ENCODE measurements at regions not wholly inside any gene's neighbourhood (a gene's known extent, or its start where the extent isn't known, plus 50 kb on each side); places are given as distances from the start of the nearest gene placed in this dataset.

GRCh38 chr16:6593799-6594198 is 738.8 kb upstream of the RBFOX1 start:
- DNase-seq (no peak), ATAC-seq (no peak)
- Mint-ChIP-seq H3K27me3 (peaks cover 0 to 5% (median 0%) of the 10 kb centered on the region in 5 donors), H3K4me3 (no peak overlapping the region), H3K4me1 (no peaks in the 10 kb centered on the region), H3K36me3 (no peaks in the 10 kb centered on the region), H3K27ac (no peak overlapping the region), H3K9me3 (peaks cover 0 to 8% (median 5%) of the 10 kb centered on the region in 9 donors)
- POLR2A ChIA-PET = no interaction called here

GRCh38 chr16:6576606-6577005 is 756.0 kb upstream of the RBFOX1 start:
- H3K4me1 Mint-ChIP-seq = no peaks in the 10 kb centered on the region
- peaks cover 0 to 5% (median 0%) of the 10 kb centered on the region in 3 donors for H3K36me3 Mint-ChIP-seq
- H3K4me3 Mint-ChIP-seq = no peak overlapping the region
- no peaks in the 10 kb centered on the region for H3K27me3 Mint-ChIP-seq
- no peak for DNase-seq
- peaks cover 0 to 11% (median 6%) of the 10 kb centered on the region in 9 donors for H3K9me3 Mint-ChIP-seq
- H3K27ac Mint-ChIP-seq = peak overlapping the region in 1 of 10 donors; percentile 2
- ATAC-seq = no peak
- POLR2A ChIA-PET = no interaction called here

GRCh38 chr16:6576113-6576512 is 756.5 kb upstream of the RBFOX1 start:
- Mint-ChIP-seq H3K27ac (no peak overlapping the region), H3K4me3 (no peak overlapping the region), H3K4me1 (no peaks in the 10 kb centered on the region), H3K27me3 (peaks cover 0 to 4% (median 0%) of the 10 kb centered on the region in 5 donors), H3K36me3 (peaks cover 0 to 5% (median 0%) of the 10 kb centered on the region in 3 donors), H3K9me3 (peaks cover 0 to 16% (median 6%) of the 10 kb centered on the region in 9 donors)
- no peak for ATAC-seq
- POLR2A ChIA-PET = no interaction called here
- DNase-seq = no peak

GRCh38 chr16:6574146-6574545 is 758.5 kb upstream of the RBFOX1 start:
- peaks cover 0 to 5% (median 0%) of the 10 kb centered on the region in 5 donors for H3K27me3 Mint-ChIP-seq
- POLR2A ChIA-PET = no interaction called here
- no peaks in the 10 kb centered on the region for H3K4me1 Mint-ChIP-seq
- peaks cover 0 to 5% (median 0%) of the 10 kb centered on the region in 3 donors for H3K36me3 Mint-ChIP-seq
- ATAC-seq (no peak), DNase-seq (no peak)
- H3K4me3 Mint-ChIP-seq = no peak overlapping the region
- peaks cover 0 to 19% (median 6%) of the 10 kb centered on the region in 9 donors for H3K9me3 Mint-ChIP-seq
- no peak overlapping the region for H3K27ac Mint-ChIP-seq

GRCh38 chr16:6573577-6573976 is 759.1 kb upstream of the RBFOX1 start:
- POLR2A ChIA-PET = no interaction called here
- ATAC-seq (no peak), DNase-seq (no peak)
- no peaks in the 10 kb centered on the region for H3K4me1 Mint-ChIP-seq
- peaks cover 0 to 5% (median 0%) of the 10 kb centered on the region in 5 donors for H3K27me3 Mint-ChIP-seq
- peaks cover 0 to 19% (median 6%) of the 10 kb centered on the region in 9 donors for H3K9me3 Mint-ChIP-seq
- H3K36me3 Mint-ChIP-seq = peaks cover 0 to 5% (median 0%) of the 10 kb centered on the region in 3 donors
- no peak overlapping the region for H3K27ac Mint-ChIP-seq
- no peak overlapping the region for H3K4me3 Mint-ChIP-seq

GRCh38 chr16:6571044-6571443 is 761.6 kb upstream of the RBFOX1 start:
- Mint-ChIP-seq H3K9me3 (peaks cover 0 to 16% (median 3%) of the 10 kb centered on the region in 9 donors), H3K4me3 (no peak overlapping the region), H3K27ac (no peak overlapping the region), H3K36me3 (peaks cover 0 to 5% (median 0%) of the 10 kb centered on the region in 3 donors), H3K4me1 (no peaks in the 10 kb centered on the region), H3K27me3 (peaks cover 0 to 5% (median 0%) of the 10 kb centered on the region in 5 donors)
- POLR2A ChIA-PET = no interaction called here
- ATAC-seq (no peak), DNase-seq (no peak)

GRCh38 chr16:6570530-6570929 is 762.1 kb upstream of the RBFOX1 start:
- POLR2A ChIA-PET = no interaction called here
- DNase-seq = no peak
- H3K36me3 Mint-ChIP-seq = peaks cover 0 to 5% (median 0%) of the 10 kb centered on the region in 3 donors
- no peaks in the 10 kb centered on the region for H3K4me1 Mint-ChIP-seq
- no peak for ATAC-seq
- H3K27ac Mint-ChIP-seq = no peak overlapping the region
- H3K4me3 Mint-ChIP-seq = no peak overlapping the region
- peaks cover 0 to 5% (median 0%) of the 10 kb centered on the region in 5 donors for H3K27me3 Mint-ChIP-seq
- H3K9me3 Mint-ChIP-seq = peaks cover 0 to 16% (median 3%) of the 10 kb centered on the region in 9 donors

- POLR2A ChIA-PET = no interaction called here
- H3K9me3 Mint-ChIP-seq = peaks cover 0 to 23% (median 3%) of the 10 kb centered on the region in 9 donors
Measured at GRCh38 chr16:6562986-6563385, 769.7 kb upstream of the RBFOX1 start.

GRCh38 chr16:6560306-6561100 is 772.1 kb upstream of the RBFOX1 start:
- peaks cover 0 to 20% (median 5%) of the 10 kb centered on the region in 9 donors for H3K9me3 Mint-ChIP-seq
- no peak overlapping the region for H3K4me3 Mint-ChIP-seq
- POLR2A ChIA-PET = interaction anchor here (0.7 kb wide), 1 partner anchor 1055 kb away, joined by 3 read pairs; no protein-coding TSS in a partner anchor
- DNase-seq (no peak), ATAC-seq (no peak)
- peaks cover 0 to 2% (median 0%) of the 10 kb centered on the region in 5 donors for H3K27me3 Mint-ChIP-seq
- H3K36me3 Mint-ChIP-seq = no peaks in the 10 kb centered on the region
- H3K27ac Mint-ChIP-seq = no peak overlapping the region
- no peaks in the 10 kb centered on the region for H3K4me1 Mint-ChIP-seq

More at GRCh38 chr16:6562986-6563385, 769.7 kb upstream of the RBFOX1 start:
- DNase-seq (no peak), ATAC-seq (no peak)
- Mint-ChIP-seq H3K4me3 (no peak overlapping the region), H3K36me3 (no peaks in the 10 kb centered on the region), H3K27me3 (peaks cover 0 to 2% (median 0%) of the 10 kb centered on the region in 5 donors), H3K27ac (no peak overlapping the region), H3K4me1 (no peaks in the 10 kb centered on the region)

GRCh38 chr16:6558661-6559060 is 774.0 kb upstream of the RBFOX1 start:
- H3K27ac Mint-ChIP-seq = no peak overlapping the region
- no peaks in the 10 kb centered on the region for H3K4me1 Mint-ChIP-seq
- DNase-seq (no peak), ATAC-seq (no peak)
- POLR2A ChIA-PET = no interaction called here
- no peaks in the 10 kb centered on the region for H3K36me3 Mint-ChIP-seq
- H3K27me3 Mint-ChIP-seq = peaks cover 0 to 2% (median 0%) of the 10 kb centered on the region in 5 donors
- no peak overlapping the region for H3K4me3 Mint-ChIP-seq
- H3K9me3 Mint-ChIP-seq = peaks cover 0 to 15% (median 3%) of the 10 kb centered on the region in 9 donors

- Mint-ChIP-seq H3K27ac (no peak overlapping the region), H3K36me3 (no peaks in the 10 kb centered on the region), H3K9me3 (peaks cover 0 to 19% (median 4%) of the 10 kb centered on the region in 9 donors), H3K27me3 (peaks cover 0 to 5% (median 2%) of the 10 kb centered on the region in 5 donors), H3K4me3 (no peak overlapping the region), H3K4me1 (no peaks in the 10 kb centered on the region)
- ATAC-seq (no peak), DNase-seq (no peak)
- POLR2A ChIA-PET = no interaction called here
Measured at GRCh38 chr16:6558126-6558525, 774.5 kb upstream of the RBFOX1 start.

GRCh38 chr16:6557353-6558023 is 775.2 kb upstream of the RBFOX1 start:
- POLR2A ChIA-PET = no interaction called here
- no peaks in the 10 kb centered on the region for H3K36me3 Mint-ChIP-seq
- DNase-seq = no peak
- H3K9me3 Mint-ChIP-seq = peaks cover 0 to 21% (median 5%) of the 10 kb centered on the region in 9 donors
- no peak overlapping the region for H3K4me3 Mint-ChIP-seq
- peaks cover 0 to 7% (median 2%) of the 10 kb centered on the region in 5 donors for H3K27me3 Mint-ChIP-seq
- no peaks in the 10 kb centered on the region for H3K4me1 Mint-ChIP-seq
- ATAC-seq = no peak
- no peak overlapping the region for H3K27ac Mint-ChIP-seq

- Mint-ChIP-seq H3K9me3 (peaks cover 0 to 29% (median 9%) of the 10 kb centered on the region in 9 donors), H3K4me1 (no peaks in the 10 kb centered on the region), H3K27me3 (peaks cover 0 to 14% (median 0%) of the 10 kb centered on the region in 5 donors), H3K4me3 (no peak overlapping the region), H3K27ac (no peak overlapping the region), H3K36me3 (no peaks in the 10 kb centered on the region)
- ATAC-seq (no peak), DNase-seq (no peak)
- POLR2A ChIA-PET = no interaction called here
Measured at GRCh38 chr16:6549415-6549814, 783.2 kb upstream of the RBFOX1 start.

All from naive thymus-derived CD8-positive, alpha-beta T cell (primary cell).